SIG-M5 treated with dmso at 0.1 percent for 504 hours (cell line): ENCODE measurements at regions not wholly inside any gene's neighbourhood (a gene's known extent, or its start where the extent isn't known, plus 50 kb on each side); places are given as distances from the start of the nearest gene placed in this dataset.
"Not testable (repeated sequence)": the region's sequence is repeated elsewhere in the genome, so short reads cannot be mapped to it uniquely, and the experiment has no call there.

Source experiments
- DNase-seq: peaks from one replicate; lab custom pipeline; 2025; ENCODE audit not compliant: unreplicated experiment; lab: John Stamatoyannopoulos, UW

DNA sequence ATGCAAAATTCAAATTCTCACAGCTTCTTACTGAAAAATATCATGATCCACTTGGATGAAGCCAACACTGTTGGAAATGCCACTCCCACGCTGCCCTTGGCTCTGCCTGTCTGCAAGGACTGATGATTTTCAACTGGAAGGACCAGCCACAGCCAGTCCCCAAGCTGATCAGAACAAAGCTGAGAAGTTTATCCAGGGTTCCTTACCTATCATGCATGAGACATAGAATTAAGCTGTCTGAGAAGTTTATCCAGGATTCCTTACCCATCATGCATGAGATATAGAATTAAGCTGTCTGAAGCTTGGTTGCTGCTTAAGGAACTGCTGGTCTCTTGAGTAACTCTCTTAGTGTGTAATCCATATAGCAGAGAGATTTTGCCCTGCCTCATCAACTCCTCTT is 159.8 kb upstream of the TMEM260 start:
- DNase-seq, result no peak

DNA sequence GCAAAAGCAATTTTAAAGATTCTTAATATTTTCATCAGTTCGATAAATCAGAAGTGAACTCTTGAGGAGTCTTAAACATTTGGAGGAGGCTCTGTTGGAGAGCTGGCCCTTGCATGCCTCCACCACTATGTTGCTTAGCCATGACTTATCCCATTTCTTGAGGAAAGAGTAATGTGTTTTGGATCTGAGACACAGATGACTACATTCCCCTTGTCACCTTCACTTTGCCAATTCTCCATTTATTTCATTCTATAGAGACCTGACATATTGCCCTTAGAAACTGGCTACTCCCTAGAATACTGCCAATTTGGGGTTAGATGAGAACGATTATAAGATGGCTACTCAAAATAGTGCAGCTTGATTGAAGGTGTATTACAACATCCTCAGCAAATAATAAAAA is 157.4 kb upstream of the TMEM260 start:
- DNase-seq, result no peak

DNA sequence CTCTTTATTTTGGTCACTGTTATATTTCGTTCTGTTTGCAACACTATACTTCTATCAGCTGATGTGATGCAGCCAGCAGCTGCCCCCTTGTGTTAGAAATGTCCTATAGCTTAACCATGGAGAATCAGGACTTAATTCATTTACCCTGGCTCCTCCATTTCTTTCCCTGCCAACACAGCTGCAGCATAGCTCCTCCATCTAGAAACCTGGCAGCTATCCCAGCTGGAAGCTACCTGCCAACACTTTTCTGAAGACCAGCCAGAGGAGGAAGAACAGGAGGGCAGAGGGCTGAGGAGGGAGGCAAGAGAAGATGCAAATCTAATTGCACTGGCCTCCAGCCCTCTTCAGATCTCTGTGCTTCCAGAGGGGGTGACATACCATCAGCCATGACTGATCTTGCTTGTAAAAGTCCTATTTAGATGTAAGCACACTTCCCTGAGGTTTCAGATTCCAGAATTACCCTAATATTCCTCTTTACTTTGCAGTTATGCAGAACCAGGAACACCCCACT is 156.8 kb upstream of the TMEM260 start:
- DNase-seq, result peak; percentile 45

DNA sequence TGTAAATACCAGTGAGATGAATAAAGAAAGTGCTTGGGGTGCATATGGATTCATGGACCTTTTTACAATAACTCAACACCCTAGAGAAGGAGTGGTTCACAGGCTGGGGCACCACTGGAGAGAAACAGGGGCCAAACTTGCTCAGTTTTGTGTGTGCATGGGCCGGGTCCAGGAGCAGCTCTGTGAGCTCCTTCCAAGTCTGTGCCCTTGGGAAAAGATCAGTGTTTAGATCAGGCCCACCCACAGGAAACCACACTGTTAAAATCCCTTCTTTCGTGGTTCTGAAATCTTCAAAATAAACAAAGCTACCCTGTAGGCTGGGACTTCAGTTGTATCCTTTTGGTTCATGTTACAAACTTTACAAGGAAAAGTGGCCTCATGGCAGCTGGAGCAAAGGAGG is 156.1 kb upstream of the TMEM260 start:
- no peak for DNase-seq

DNA sequence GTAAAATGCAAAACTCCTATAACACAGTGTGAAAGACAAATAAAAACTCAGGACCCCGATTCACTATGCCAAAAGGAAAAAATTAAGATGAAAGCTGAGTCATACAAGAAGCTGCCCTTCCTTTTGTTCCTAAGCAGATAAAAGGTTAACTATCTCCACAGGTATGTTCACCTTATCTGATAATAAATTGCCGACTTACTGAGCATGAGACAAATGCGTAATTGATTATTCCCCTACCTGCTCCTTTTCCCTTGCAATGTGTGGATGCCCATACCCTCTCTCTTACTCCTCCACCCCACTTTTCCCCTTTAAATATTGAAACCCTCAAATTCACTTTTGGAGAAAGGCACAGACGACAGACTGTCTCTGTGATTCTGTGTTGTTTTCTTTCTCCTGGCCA is 148.6 kb upstream of the TMEM260 start:
- no peak for DNase-seq

DNA sequence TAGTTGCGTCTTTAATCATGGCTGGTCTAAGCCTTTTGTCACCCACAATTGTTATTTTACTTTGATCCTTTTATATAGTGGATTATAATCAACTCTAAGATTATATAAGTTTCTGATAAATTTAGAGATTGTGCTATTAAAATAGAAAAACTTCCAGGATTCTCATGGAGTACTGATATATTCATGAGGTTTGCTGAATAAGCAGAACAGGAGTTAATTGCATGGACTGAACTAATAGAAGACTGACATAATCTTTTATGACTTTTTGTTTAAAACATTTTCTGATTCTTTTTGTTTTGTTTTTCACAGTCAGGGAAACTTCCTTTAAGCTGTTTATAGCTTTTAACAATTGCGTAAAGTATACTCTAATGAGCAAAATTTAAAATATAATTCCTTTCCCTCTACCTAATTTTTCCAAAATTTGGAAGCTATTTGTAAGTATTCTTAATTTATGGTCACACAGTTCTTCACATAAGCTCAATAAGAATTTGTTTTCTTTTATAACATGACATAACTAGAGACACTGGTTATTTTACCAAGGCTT is 129.9 kb upstream of the TMEM260 start:
- DNase-seq, result no peak

DNA sequence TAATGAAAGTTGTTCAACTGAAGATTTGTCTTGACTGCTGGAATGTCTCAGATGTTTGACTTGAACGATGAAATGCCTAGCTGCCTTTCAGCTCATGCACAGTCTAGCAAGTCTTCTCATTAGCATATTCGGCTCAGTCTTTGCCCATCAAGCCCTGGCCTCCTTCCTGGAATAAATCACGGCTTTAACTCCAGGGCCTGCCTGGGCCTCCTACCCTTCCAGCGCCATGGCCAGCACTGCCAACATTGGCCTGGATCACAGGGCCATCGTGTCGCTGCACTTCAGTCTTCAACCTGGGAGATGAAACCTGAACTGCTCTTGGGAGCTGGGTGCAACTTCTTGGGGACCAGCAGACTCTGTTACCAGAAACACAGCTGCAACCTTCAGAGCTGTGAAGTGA is 126.7 kb upstream of the TMEM260 start:
- DNase-seq, result no peak

DNA sequence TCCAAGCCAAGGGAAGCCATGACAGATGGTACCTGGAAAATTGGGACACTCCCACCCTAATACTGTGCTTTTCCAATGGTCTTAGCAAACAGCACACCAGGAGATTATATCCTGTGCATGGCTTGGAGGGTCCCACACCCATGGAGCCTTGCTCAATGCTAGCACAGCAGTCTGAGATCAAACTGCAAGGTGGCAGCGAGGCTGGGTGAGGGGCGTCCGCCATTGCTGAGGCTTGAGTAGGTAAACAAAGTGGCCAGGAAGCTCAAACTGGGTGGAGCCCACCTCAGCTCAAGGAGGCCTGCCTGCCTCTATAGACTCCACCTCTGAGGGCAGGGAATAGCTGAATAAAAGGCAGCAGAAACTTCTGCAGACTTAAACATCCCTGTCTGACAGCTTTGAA is 124.9 kb upstream of the TMEM260 start:
- DNase-seq, result not testable (repeated sequence)

DNA sequence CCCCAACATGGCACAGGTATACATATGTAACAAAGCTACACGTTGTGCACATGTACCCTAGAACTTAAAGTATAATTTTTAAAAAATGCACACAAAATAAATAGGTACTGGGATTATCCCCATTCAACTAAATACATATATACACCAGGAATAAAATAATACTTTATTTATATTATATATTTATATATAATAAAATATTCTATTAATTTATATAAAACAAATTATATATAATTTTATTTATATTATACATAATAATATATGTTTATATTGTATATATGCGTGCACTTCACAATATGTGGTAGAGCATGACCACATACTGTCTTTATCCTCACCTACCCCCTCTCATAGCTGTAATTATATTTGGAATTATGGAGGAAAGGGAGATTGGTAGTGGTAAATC is 119.1 kb upstream of the TMEM260 start:
- no peak for DNase-seq

DNA sequence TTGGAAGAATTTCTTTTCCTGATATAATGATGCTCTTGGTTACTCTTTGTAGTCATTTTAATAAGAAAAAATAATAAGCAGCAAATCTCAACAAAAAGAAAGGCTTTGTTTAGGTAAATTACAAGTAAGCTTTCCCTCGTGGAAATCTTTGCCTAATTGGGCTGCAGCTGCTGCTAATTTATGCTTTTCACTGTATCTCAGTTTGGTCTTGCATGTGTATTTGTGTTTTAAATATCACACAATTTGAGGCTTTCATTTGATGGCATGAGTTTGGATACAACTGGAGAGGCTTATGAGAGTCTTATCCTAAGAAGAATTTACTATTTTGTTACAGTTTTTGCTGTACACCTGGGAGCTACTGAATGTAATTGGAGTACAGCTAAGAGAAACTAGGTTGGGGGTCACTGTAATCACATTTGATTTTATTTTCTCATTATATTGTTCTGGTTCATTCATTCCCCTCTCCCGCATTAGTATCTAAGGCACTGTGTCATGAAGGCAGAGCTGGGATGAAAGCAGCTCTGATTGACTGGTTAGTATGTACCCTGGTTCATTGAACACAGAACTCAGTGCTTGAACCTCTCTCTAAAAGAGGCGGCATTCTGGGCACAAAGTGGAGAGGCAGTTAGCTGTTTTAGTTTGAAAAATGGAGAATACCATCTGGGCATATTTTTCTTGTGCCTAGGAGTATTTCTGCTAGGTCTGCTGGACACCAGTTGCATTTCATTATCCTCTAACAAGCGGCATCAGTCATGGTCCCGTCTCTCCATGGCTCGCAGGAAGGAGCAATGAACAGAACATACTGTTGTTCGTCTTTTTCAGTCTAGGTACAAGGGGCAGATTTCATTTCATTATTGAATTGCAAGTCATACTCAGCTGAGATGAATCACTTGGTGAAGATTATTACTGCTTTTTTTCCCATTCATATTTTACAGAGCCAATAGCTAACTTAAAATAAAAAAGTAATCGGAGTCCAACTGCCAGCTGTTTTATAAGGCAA is 118.0 kb upstream of the TMEM260 start:
- no peak for DNase-seq

DNA sequence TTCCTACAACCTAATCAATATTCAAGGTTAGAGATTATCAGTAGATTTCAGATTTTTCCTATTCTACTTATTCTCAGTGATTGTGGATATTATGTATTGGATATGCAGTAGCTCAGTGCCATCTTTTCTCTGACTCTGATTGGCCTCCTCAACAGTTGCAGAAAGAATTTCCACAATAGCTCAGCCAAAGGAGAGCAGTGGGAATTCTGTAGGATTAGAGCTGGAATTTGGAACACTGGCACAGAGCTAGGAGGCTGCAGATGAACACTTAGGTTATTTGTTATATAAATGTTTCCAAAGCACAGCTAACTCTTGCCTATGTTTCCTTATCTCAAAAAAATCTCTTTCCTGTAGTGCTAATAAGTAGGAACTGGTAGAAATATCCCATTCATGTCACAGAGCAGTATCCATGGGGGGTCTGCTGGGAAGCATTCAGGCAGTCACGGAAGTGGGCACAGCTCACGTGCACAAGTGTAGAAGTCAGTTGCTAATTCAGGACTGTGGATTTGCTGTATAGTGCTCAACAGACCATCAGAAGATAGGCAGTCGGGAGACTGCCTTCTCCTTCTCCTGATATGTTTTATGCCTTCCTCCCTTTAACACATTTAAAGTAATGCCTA is 116.2 kb upstream of the TMEM260 start:
- DNase-seq, result no peak

DNA sequence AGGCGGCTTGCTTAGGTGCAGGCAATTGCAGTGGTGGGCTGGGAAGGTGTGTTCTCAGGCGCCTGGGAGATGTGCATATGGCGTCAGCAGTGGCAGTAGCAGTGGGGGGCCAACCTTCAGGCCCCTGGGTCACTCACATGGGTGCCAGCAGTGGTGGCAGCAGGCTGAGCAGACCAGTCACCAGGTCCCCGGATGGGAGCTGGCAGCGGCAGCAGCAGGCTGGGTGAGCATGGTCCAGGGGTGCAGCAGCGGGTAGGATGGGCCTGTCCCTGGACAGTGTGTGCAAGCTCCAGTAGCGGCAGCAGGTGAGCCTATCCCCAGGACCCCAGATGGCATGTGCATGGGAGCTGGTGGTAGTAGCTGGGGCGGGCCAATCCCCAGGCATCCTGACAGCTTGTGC is 108.5 kb upstream of the TMEM260 start:
- no peak for DNase-seq

DNA sequence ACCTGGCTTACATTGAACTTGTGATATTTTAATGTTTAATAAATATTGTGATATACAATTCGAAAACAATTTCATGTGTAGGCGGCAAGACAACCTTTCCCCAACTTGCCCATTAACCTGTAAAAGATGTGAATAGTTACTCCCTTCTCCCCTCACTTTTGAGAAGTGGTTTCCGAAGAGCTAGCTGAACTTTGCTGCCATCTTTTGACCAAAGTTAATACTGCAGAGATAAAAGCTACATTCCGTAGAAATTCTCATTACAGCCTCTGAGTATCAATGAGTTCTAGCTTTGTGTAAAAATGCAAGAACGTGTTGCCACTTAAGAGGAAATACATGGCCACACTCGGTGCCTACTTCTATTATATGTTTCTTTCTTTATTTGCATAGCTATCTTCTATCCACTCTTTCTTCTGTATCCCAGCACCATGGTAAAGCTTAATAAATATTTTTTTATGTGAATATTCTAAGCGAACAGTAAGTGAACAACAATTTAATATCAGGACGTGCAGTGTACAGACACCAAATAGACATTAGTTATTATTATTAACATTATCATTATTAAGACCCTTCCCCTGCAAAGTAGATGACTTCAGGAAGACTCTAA is 105.1 kb upstream of the TMEM260 start:
- DNase-seq, result peak; percentile 50

DNA sequence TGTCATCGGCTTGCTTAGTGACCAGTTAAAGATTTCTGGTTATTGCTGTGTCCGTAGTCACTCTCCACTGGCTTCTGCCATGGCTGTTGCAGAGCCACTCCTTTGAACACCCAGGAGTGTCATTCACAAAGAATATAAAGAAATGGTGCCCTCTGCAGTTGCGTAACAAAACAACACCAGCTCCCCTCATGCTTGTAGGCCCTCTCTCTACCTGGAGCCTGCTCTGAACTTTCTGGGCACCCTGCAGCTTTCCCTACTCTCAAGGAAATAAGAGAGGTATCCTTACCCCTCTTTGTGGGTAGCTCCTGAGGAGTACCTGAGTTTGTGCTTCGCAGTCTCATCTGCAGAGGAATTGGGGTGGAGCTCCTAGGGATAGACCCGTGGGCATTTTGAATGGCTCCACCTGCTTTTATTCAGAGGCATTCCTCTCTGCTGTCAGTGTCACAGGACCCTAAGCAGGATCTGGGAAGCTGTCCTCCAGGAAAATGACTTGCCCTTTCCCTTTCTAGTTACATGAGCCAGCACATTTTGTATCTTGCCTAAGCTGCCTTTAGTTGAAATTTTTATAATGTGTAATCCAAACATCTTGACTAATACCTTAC is 97.2 kb upstream of the TMEM260 start:
- DNase-seq, result no peak

DNA sequence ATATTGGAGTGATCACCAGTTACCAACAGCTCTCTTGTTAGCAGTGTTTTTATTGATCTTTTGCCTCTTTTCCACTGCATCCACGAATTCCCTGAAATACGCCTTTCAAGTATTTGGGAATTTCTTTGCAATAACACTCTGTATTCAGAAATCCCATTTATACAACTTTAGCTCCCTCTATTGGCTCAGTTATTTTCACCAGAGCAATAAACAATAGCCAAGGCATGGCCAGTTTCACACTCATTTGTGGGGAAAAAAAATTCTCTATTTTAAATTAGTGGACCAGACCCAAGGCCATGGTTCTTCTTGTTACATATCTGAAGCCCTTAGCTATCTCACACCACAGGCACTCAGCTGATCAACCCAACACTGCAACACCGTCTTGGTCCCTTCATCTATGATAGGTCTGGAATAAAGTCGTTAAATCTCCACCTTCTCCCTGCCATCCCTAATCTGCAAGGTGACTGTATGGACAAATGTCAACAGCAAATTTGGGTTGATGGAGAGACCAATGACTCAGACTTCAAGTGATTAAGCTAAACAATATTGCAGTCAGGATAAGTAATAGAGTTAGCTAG is 92.4 kb upstream of the TMEM260 start:
- no peak for DNase-seq

DNA sequence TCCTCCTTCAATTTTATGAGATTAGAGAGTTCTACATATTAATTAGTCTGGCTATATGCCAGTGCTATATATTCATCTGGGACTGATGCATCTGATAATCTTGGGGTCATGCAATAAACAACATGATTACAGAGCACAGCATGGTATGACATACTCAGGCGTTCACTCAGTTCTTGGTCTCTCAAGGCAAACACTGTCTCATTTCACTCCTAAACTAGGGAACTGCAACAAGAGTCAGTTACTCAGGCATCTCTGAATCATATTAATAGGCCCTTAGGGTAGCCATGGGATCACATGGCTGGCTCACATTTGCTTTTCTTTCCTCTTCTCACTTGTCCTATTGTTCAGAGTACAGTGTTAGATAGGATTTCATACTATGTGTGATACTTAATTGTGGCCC is 91.8 kb upstream of the TMEM260 start:
- DNase-seq, result no peak

DNA sequence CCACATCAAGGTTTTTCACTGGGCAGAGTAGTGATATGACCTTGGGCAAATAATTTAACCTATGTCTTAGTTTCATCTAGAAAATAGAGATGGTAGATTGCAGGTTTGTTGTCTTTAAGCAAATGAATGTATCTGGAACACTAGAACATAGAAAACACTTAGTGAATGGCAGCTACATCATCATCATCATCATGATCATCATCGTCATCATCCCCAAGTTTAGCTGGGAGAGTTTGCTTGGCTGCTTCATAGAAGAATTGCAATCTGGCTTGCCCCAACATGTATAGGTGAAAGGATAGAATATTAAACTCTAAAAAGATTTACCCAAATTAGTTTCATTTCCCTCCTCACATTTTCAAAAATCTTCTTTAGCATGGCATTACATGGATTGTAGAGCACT is 91.3 kb upstream of the TMEM260 start:
- DNase-seq, result no peak

DNA sequence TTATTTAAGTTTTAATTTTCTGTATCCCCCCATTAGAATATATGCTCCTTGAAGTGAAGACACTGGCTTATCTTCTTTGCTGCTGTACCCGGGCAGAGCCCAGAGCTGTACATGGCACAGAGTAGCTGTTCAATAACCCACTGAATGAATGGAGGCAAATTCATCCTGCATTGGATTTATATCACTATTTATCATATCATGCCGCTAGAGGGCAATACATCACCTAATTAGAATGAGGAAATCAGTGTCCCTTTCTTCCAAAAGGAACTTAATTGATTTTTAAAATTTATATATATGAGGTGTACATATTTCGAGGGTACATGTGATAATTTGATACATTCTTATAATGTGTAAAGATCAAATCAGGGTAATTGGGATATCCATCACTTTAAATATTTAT is 89.2 kb upstream of the TMEM260 start:
- DNase-seq, result peak; percentile 46

DNA sequence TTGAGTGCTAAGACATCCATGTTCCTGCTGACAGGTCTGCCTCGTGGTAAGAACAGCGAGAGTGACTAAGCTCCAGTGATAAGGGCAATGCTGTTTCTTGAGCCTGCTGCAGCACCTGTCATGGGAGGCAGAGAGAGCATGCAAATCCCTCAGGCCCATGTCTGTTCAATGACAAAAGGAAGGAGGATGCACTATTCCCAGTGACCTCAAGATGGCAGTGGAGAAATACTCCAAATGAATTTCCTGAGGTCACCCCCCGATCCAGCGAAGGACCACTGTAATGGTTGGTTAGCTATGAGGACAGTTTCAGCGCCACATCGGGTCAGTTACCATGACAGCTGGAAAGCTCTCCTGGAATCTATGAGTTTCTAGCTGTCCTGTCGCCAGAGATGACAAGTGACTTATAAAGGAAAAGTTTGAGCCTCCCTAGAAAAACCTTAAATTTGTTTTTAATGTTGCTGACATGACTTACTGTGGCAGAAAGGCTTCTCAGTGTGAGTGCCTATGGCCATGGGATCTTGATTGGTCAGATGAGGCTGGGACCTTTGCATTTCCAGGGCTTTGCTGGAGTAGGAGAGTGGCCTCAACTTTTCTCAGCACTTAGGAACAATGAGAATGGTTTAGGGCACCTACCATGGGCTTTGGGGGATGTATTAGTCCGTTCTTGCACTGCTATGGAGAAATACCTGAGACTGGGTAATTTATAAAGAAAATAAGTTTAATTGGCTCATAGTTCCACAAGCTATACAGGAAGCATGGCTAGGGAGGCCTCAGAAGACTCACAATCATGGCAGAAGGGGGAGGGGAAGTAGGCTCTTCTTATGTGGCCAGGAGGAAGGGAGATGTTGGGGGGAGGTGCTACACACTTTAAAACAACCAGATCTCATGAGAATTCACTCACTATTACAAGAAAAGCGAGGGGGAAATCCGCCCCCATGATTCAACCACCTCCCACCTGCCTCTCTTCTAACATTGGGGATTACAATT is 88.0 kb upstream of the TMEM260 start:
- peak; percentile 43 for DNase-seq

DNA sequence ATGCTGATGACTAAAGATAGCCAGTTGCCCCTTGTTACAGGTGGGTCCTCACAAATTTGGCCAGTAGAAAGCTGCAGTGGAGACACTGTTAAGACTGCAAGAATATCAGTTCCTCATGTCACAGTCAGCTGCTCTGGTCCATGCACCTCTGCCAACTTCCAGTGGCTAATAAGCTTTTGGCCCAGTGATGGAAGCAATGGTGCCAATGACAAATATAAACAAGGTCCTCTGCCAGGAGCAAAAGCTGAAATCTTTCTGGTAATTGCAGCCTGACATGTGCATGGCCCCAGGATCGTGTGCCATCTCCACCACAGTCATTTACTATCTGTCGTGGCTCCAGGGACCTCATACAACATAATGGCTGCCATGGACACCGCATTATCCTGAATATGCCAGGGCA is 85.4 kb upstream of the TMEM260 start:
- no peak for DNase-seq
